Peyer's patch (tissue), 4 donors: ENCODE measurements at regions not wholly inside any gene's neighbourhood (a gene's known extent, or its start where the extent isn't known, plus 50 kb on each side); places are given as distances from the start of the nearest gene placed in this dataset.

Source experiments
- CTCF ChIP-seq, 6 experiments: fragments of 450-650 bp in 4 of 6; fragments of 200-600 bp in 2 of 6; sonication (generic) in 1 of 6; IDR thresholded peaks; one replicate each; pipeline ENCODE4 v1.5.1; 2017 to 2019; ENCODE audit warnings: antibody characterized with exemption in 6 of 6, mild to moderate bottlenecking in 3 of 6, moderate library complexity in 1 of 6
- POLR2A ChIP-seq, 2 donors: fragments of 450-650 bp; IDR thresholded peaks; one replicate each; pipeline ENCODE4 v1.5.1; 2017; ENCODE audit warnings: antibody characterized with exemption in 2 of 2, mild to moderate bottlenecking in 2 of 2, moderate library complexity in 2 of 2

DNA sequence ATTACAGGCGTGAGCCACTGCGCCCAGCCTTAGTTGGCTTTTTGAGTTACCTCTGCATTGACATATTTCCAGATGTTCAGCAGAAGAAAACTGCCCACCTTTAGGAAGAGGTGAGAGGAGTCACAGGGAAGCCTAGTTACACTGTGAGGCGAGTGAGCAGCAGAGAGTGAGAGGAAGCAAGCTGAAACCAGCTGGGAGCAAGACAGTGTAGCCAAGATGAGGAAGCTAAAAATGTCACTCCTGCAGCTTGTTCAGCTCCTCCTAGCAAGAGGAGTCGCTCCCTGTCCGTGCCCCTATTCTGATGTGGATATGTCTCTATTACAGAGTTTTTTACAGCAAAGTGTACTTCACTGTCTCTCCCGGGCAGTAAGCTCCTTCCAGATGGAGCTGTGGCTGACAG lies 127.6 kb downstream of the GXYLT1 start:
- TF ChIP-seq POLR2A (IDR thresholded peaks at IDR 0.05) = no peak
- no peak for TF ChIP-seq CTCF (IDR thresholded peaks at IDR 0.05)
